GM18868 (cell line): ENCODE measurements at regions not wholly inside any gene's neighbourhood (a gene's known extent, or its start where the extent isn't known, plus 50 kb on each side); places are given as distances from the start of the nearest gene placed in this dataset.
"Not testable (repeated sequence)": the region's sequence is repeated elsewhere in the genome, so short reads cannot be mapped to it uniquely, and the experiment has no call there.

Experiments
- ATAC-seq: cut with Tn5 transposase; IDR thresholded peaks from one replicate; pipeline ENCODE4 v1.9.1; 2021; ENCODE audit warnings: mild to moderate bottlenecking, moderate library complexity; ENCODE audit not compliant: unreplicated experiment

DNA sequence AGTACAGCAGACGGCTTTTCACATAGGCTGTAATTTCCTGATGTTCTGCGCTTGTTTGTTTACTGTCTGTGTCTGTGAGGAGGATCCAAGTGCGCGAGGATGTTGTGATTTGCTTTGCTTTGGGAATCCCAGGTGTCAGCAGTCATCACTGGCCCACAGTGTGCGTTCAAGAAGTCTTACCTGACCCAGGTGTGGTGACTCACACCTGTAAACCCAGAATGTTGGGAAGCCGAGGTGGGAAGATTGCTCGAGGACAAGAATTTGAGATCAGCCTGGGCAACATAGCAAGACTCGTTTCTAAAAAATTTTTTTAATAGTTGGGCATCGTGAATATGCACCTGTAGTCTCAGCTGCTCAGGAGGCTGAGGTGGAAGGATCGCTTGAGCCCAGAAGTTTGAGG lies 110.7 kb downstream of the CRLF3 start:
- ATAC-seq, result not testable (repeated sequence)

DNA sequence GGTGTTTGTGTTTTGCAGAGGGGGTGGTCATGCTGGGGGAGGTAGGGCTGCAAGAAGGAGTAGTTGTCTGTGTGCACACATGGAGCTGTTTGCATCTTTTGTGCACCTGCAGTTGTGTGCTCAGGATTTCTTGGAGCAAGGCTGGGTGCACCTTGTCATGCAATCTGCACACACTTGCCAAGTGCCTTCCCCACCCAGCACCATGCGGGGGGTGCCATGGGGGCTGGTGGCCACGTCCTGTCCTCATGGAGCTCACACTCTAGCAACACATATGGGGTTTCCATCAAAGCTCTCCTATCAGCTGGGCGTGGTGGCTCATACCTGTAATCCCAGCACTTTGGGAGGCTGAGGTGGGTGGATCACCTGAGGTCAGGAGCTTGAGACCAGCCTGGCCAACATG lies 111.6 kb downstream of the CRLF3 start:
- not testable (repeated sequence) for ATAC-seq

DNA sequence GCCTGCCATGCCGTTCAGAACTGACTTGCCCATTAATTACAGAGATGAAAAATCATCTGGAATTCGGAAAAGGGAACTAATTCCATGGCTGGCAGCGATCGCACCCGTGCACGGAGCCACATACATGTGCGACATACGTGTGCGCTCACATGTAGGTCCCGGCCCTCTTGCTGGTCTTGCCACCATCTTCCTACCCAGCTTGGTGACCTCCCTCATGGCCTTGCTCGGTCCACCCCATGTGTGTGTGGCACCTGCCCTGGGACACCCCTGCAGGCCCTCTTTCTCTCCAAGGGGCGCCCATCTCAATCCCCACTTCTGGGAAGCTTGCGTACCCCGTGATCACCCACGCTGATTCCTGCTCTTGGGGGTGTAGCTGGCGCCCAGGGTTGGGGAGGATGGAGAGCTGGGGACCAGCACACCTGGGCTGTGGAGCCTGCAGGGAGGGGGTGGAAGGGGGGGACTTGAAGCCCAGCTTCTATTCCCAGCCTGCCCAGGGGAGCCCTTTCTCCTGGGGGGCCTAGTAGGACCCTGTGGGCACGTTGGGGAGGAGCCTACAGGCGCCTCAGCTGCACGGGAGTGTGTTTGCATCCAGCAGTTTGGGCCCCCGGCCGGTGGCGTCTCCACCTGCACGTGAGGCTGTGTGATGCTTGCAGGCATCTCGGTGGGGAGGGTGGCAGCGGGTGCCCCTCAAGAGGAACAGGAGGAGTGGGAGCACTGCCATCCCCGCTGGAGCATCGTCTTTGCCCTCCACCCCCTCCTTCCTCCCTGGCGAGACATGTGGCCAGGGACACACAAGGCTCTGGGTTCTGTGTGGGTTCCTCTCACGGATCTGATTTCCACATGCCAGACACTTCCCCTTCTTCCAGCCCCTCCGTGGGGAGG lies 112.6 kb downstream of the CRLF3 start:
- not testable (repeated sequence) for ATAC-seq

DNA sequence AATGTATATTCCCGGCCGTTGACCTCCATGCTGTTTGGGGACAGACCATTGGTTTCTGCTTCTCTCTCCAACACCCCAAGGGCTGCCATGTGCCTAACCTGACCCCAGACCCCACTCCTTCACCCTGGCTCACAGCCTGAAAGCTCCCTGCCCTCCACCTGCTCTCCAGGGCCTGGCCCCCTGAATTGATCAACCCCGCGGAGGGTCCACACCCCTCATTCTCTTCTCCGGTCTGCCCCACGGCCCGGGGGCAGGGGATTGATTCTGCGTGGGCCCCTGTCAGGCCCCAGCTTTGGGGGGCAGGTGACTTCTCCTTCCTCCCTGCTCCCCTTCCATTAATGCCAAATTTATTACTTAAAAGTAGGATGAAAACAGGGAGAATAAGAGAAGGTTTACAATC lies 113.3 kb downstream of the CRLF3 start:
- not testable (repeated sequence) for ATAC-seq

DNA sequence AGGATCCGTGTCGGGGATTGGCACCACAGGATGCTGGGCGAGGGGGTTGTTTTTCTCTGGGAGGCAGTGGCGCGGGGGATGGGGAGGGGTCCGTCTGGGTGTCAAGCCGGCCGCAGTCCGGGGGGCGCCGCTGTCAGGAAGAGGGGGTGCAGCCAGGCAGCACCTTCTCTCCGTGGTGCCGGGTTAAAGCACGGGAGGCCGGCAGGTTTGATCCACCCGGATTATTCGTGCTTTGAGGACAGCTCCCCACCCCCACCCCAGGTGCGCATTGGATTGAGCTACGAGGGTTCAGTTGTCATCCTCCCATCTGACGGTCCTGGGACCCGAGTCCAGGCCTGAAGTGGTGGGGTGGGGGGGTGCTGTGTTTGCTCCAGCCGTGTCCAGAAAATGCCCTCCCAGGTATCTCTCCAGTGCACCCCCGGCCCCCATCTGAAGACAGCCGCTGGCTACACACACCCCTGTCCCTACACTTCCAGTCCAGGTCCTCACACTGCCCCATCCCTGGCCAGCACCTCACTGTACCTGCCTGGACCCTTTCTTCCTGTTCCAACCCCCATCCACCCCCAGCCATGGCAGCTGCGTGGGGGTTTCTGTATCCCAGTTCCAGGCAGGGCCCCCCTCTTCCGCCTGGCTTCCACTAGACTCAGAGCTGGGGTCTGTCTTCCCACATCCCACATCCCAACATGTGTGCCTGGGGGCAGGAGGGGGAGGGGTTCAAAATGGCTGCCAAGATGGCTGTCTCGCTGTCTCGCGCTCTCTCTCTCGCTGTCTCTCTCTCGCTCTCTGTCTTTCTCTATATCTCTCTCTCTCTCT lies 114.0 kb downstream of the CRLF3 start:
- ATAC-seq, result not testable (repeated sequence)

DNA sequence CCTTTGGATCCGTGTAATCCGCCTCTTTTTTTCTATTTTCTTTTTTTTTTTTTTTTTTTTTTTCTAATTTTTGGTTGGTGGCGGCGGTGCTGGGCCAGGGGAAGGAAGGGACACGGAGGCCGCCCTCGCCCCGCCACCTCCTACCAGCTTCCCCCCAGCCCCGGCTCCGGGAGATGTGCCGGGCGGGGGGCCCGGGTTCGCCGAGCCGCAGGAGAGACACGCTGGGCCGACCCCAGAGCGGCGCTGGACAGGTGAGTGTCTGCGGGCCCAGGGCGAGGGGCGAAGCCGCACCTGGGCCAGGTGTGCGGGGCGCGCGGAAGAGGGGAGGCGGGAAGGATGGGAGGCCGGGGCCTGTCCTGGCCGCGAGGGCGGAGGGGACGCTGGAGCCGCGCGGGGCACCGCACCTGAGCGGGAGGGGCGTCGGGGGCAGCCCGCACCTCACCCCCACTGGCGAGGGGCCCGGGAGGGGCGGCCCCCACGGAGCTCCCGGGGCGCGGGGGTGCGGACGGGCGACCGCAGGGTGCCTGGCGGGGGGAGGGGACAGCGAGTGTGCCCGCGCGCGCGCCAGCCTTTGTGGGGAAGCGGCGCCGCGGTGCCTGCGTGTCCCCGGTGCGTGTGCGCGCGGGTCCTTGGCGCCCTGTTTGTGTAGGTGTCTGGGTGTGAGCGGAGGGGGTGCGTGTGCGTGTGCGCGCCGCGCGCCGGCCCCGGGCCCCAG lies 114.8 kb downstream of the CRLF3 start:
- not testable (repeated sequence) for ATAC-seq

DNA sequence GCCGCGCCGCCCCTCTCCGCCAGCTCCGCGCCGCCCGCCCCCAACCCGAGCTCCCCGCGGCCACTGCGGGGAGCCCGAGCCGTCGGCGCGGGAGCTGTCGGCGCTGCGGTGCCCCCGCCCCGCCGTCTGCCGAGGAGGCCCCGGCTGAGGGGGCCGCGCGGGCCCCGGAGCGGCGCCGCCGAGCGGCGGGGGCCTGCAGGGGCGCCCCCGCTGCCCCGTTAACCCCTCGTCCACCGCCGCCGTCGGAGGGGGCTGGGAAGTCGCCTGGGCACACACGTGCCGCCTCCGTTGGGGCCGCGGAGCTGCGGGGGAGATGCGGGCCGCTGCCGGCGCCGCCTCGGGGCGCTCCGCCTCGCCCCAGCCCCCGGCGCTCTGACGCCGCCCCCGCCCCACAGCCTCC lies 115.4 kb downstream of the CRLF3 start:
- peak; percentile 23 for ATAC-seq

DNA sequence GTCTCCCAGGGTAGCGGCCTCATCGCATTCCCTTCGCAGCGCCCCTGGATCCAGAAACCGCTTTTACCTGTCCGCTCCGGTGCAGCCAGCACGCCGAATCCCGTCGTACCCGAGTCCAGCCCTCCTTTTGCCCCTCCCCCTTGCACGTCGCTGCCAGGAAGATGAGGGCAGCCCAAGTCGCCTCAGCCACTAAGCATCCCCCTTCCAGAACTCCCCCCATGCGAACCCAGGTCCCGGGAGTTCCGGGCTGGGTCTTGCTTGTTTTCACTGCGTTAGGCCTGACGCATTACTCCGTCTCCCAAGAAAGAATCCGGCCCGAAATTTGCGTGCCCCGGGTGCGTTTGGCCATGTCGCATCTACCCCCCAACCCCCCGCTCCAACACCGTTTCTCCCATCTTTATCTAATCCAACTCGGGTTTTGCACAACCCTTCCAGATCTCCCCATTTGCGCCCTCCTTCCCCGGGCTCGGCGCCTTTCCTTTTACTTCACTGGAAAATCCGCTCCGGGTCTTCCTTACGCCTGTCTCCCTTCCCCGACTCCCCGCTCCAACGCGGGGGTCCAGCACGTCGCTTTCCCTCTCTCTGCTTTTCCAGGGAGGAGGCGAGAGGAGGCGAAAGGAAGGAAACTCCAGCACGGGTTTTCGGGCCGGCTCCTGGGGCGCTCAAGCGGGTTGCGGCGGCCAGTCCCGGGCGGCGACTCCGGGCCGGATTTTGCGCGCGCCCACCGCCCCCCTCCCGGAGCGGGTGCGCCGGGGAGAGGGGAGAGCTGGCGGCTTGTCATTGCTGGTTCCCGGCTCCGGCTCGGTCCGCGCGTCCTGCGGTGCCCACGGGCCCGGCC lies 116.0 kb downstream of the CRLF3 start:
- ATAC-seq, result peak; percentile 45

DNA sequence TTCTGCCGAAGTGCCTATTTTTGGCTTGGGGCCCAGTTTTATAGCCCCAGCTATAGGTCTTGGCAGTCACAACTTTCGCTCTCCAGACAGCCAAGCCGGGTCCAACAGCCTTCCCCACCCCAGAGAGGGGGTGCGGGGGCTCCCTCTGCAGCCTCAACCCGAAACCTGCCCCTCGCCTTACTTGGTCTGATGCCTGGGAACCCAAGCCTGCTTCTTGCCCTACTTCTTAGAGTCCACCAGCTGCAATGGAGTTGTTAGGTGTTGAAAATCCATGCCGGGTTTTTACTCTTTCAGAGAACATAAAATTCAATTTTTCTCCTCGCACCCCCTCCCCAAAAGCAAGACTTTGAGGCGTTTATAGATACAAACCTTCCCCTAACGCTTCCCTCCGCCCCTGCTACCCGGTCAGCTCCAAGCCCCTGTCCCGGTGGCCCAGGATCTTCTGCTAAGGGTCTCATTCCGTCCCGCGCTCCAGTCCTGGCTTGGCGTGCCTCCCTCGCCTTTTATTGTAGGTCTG lies 116.7 kb downstream of the CRLF3 start:
- ATAC-seq, result not testable (repeated sequence)

DNA sequence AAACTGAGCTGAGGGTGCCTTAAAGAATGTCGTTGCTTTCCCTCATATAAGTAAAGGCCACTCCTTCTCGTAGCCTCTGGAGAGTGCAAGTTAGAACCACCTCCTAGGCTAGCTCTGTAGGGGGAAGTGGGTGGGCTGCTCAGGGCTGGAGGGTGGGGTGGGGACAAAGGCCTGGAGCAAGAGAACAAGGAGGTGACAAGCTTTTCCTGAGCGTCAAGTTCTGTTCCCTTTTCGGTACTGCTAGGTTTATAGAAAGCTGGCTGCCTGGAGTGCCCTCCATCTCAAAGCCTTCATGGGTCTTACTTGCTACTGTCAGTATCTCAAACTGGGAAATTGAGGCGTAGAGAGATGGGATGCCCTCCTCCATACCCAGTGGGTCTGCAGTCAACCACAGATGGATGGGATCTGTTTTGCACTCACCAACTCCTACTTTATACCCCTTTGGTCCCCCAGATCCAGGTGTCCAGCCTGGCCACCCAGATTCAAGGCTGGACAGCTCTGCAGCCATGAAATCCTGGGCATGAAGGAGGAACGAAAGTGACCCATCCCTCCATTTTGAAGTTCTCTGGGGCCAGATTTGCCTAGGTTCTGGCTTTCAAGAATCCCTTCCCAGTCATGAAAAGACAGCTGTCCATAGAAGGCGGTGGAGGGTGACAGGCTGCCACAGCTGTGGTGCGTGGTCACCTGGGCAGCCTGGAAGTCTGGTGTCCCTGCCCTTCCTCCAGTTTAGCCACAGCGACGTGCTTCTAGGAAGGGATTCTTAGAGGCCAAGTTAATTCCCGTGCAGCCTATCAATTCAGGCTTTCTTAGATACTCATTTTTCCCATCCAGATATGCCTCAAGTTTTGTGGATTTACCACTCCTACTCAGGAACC lies 117.8 kb downstream of the CRLF3 start:
- ATAC-seq, result not testable (repeated sequence)

DNA sequence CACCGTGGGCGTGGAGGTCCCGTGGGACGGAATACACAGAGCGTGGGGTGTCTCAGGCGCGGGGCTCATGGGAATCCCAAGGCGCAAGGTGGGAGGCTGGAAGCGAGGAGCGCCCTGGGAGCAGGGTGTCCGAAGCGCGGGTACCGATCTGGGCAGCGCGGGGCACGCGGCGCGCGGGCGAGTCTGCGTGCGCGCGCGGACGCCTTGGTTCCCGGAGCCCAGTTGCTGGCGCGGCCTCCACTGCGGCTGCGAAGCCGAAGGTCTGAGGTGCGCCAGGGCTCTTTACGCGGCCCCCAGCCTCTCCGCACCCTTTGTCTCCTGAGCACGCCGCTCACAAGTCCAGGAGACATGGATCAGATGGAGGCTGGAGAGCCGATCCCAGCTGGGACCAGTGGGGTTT lies 118.5 kb downstream of the CRLF3 start:
- not testable (repeated sequence) for ATAC-seq

DNA sequence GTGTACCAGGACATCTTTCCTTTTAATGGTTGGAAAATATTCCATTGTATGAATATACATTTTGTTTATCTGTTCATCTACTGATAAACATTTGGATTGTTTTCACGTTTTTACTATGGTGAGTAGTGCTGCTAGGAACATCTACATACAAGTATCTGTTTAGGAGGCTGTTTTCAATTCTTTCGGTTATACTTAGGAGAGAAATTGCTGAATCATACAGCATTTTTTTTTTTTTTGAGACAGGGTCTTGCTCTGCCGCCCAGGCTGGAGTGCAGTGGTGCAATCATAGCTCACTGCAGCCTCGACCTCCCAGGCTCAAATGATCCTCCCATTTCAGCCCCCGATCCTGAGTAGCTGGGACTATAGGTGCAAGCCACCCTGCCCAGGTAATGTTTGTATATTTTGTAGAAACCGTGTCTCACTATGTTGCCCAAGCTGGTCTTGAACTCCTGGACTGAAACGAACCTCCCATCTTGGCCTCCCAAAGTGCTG lies 122.9 kb downstream of the CRLF3 start:
- ATAC-seq, result no peak

DNA sequence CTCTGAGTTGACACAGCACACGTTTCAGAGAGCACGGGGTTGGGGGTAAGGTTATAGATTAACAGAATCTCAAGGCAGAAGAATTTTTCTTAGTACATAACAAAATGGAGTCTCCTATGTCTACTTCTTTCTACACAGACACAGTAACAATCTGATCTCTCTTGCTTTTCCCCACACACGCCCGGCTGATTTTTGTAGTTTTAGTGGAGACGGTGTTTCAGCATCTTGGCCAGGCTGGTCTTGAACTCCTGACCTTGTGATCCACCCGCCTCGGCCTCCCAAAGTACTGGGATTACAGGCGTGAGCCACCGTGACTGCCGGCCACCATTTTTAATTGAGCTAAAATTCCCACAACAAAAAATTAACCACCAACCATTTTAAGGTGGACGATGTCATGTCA lies 123.7 kb downstream of the CRLF3 start:
- ATAC-seq, result not testable (repeated sequence)

DNA sequence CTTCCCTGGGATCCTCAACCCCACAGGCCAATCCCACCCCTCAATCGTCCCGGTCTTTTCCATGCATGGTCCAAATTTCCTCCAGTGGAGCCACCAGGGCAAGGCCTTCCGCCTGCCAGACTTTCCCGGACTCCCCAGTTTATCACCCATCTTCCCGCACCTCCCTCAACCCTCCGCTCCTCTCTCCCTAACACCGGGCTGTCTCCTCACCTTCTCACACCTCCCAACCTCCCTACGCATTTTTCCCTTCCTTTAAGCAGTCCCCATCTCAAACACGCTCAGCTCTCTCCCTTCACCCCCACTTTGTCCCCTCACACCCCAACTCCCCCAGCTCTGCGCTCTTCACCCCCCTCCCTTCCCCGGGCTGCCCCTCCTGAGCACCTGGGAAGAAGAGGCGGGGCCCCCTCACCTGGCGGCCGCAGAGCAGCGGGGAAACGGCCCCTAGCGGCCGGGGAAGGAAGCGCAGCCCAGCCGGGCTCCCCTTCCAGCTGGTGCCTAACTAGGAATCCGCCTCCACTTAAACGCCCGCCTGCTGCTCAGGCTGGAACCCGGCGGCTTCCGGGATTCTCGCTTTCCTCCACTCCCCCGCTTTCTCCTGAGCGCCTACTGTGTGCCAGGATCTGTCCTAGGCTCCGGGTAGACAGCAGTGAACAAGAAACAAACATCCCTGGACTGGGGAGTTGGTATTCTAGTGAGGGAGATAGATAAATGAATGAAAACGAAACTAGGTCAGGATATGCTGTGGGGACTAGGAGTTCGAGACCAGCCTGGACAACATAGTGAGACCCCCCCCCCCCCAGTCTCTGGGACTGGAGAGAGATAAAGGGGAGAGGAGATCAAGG lies 126.7 kb downstream of the CRLF3 start:
- ATAC-seq, result not testable (repeated sequence)

DNA sequence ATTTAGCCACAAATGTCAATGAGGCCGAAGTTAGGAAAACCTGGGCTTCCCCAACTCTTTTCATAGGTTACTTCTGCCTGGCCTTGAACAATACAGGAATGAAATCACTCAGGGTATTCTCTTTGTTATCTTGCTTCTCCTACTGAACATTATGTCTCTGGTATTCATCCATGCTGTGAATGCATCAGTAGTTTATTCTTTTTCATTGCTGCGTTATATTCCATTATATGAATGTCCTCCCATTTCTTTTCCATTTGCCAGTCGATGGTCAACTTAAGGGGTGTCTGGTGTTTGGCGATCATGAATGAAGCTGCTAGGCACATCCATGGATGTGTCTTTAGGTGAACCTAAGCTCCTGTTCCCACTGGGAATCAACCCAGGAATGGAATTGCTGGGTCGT lies 128.3 kb downstream of the CRLF3 start:
- no peak for ATAC-seq

DNA sequence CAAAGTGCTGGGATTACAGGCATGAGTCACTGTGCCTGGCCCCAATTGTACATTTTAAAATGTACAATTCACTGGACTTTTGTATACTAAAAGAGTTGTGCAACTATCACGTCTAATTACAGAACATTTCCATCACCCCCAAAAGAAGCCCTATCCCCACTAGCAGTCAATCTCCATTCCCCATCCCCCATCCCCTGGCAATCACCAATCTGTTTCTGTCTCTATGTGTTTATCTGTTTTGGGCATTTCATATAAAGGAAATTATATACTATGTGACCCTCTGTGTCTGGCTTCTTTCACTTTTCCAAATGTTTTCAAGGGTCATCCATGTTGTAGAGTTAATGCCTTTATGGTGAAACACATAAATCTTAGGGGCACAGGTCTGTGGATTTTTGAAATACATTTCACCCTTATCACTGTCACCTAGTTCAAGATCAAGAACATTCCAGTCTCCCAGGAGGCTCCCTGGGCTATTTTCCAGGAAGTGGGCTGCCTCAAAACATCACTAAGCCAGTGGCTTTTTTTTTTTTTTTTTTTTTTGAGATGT lies 129.2 kb downstream of the CRLF3 start:
- ATAC-seq, result not testable (repeated sequence)

DNA sequence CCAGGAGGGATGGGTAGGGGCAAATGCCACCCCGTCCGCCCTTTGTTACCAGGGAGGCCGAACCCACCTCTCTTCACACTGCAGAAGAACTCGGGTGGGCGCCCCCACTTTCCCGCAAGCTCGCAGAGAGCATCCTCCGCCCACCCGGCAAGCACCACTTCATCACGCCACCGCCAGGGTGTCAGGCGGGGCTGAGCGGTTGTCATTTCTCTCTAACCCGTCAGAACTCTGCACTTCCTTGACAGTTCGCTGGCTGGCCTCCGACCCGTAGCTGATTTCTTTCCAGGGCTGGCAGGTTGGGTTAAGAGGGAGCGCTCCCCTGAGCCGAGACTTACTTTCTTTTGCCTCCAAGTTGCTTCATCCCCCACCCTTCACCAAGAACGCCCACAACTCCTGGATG lies 130.7 kb downstream of the CRLF3 start:
- ATAC-seq, result not testable (repeated sequence)
